ENCODE measurements at regions not wholly inside any gene's neighbourhood (a gene's known extent, or its start where the extent isn't known, plus 50 kb on each side); places are given as distances from the start of the nearest gene placed in this dataset.

DNA sequence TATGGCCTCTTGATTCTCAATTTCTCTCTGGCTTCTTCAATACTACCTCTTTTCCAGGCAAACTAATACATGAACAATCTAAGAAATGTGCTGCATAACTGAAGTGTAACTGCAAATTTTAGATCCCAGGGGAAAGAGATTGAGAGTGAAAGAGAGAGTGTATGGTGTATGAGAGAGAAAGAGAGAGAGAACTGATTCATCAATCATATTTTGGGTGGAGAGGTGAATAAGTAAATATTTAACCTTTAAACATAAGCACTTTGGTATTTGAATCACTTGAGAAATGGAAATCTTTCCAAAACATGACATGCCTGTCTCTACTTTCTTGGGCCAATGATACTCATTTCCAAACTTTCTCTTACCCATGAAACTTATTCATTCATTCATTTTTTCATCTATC lies 147.2 kb upstream of the DIPK2B start:
- DNase-seq: no peak

DNA sequence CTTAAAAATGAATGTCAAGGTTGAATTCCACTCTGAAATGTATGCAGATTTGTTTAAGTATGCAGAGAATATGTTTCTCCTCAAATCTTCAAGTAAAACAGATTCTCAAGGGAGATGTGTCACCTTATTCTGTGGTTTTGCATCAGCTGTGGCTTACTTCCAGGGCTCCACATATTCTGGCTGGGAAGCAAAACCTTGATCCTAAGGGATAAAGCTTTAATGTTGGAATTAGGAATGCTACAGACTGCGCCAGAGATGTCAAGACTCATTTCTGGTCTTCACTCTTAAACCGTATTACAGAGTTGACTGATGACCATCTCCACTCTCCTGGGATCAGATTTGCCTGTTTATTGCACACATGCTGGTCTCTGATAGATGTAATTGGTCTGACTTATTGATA lies 143.9 kb upstream of the DIPK2B start:
- no peak for DNase-seq

DNA sequence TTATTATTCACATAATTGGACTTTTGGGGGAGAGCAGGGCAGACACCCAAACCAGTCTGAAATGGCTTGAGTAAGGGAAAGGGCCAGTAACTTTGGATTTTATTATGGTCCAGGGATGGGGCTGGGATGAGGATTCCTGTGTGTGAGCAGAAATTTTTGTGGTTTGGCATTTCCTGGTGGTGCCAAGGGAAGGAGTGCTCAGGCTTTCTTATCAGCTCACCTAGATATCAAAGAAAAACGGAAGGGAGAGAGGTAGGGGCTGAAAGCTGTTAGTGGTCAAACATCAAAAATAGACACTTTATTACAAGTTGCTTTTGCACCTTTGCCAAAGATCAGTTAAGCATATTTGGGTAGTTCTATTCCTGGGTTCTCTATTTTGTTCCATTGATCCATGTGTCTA lies 128.5 kb upstream of the DIPK2B start:
- DNase-seq: no peak

DNA sequence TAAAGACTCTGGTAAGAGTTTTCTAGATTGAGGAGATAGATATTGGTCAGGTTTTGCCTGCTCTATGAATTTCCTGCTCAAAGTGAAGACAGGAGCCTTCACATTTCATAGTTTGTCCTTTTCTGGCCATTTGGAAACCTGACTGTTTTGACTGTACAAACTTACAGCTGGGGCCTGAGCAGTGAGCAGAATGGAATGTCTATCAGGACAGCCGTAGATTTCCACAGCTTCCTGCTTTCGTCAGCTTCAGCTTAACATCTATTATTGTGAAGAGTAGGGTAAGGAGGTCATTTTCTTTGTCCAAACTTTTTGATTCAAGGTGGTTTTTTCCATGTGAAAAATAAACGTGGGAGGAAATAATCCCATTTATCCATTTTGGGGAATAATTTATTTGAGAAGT lies 124.3 kb upstream of the DIPK2B start:
- no peak for DNase-seq

DNA sequence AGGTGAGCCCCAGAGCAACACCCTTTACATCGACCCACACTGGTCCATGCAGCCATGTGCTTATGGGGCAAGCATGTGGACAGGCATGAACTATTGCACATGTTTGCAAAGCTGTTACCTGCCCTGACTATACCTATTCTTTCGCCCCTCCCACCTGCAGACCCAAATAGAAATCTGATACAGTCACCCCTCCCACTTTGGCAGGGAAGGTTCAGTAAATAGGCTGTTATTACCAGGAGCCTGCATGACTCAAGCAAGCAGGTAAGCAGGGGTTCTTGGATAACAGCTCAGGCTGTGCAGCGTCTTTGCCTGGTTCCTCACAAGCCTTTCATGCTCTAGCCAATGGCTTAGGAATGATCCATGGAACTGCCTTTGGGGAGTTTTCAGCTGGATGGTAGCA lies 122.7 kb upstream of the DIPK2B start:
- no peak for DNase-seq

DNA sequence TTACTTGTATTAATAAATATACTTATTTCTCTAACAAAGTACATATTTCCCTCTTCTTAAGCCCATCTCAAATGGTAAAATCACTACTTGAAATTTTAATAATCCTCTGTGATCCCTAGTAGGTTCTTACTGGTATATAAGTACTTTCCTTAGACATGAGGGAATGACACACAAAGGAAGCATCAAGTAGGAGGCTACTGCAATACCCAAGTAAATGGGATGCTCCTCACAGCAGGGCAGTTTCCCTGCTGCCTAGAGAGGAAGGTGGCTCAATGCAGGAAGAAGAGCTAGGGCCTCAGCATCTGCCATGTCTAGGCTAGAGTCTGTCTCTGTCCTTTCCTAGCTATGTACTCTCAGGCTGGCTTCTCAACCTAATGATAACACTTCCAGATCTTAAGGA lies 122.1 kb upstream of the DIPK2B start:
- no peak for DNase-seq

DNA sequence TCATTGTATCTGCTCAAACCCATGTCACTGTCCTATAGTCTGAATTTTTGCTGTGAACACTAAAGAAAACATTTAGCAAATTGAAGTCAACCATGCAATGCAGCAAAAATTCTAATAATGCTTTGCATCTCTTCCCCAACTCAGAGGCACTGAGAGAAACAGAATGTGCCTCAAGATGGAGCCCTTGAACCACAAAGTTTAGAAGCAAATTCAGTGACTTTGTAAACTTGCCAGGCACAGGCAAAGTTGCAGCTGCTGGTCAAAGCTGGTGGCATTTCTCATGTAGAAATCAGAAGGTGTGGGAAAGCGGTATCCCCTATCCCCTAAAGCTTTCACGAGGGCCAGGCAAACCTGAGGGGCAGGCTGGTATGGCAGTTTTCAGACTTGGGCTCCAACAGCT lies 121.7 kb upstream of the DIPK2B start:
- no peak for DNase-seq

DNA sequence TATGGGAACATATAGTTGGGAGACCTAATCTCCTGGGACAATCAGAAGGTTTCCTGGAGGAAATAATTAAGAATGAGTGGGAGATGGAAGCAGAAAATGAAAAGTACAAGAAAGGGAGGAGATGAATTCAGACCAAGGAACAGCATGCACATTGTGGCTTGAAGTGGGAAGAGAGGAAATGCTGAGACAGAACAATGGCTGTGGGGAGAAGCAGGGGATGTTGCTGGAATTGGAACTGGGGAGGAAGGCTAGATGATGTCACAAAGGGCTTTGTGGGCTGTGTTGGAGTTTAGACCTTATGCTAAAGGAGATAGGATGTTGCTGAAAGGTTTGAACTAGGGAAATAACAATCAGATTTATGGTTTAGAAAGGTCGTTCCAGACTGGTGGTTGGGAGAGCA lies 119.5 kb upstream of the DIPK2B start:
- no peak for DNase-seq

DNA sequence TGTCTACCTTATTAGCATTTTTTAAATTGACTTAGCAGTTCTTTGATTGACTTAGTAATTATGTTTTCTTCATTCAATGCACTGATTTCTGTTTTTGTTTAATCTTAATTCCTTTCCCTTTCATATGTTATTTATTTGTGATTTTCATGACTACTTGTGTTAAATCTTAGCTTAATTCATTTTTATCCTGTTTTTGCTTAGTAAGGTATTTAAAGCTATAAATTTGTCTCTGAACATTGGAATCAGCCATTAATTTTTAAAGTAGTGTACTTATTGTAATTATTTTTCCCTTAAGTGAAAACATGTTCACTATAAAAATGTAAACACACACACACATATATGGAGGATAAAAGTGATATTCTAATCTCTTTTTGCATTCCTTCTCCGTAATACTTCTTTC lies 109.1 kb upstream of the DIPK2B start:
- no peak for DNase-seq

DNA sequence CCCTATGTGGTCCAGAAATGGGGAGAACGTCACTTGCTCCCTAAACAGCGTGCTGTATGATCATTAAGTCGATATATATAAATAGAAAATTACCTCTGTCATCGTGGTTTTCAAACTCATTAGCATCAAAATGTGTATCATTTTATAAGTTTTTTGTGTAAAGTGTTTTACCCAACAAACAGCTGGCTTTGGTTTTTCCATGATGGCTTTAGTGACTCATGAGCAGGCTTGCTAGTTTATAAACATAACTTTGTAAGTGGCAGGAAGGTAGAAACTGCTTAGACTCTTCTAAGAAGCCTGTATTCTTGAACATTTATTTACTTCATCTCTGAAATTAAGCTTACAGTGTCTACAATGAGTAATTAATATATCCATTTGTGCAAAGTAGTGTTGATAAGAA lies 108.4 kb upstream of the DIPK2B start:
- DNase-seq: no peak

DNA sequence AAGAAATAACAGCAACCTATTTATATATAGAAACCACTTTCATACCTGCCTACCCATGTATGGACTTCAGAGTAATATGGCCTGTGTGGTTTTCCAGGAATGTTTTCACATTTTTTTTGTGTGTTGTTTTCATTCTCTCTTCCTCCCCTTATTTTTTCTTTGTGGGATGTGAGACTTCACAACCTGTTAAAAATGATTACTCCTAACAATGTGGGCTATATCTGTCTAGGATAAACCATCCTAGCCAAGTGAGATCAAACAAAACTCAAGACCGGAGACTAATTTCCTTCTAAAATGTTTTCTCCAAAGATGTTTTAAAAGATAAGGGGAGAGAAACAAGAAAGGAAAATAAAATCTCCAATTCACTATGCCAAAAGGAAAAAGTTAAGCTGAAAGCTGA lies 106.1 kb upstream of the DIPK2B start:
- DNase-seq: no peak

DNA sequence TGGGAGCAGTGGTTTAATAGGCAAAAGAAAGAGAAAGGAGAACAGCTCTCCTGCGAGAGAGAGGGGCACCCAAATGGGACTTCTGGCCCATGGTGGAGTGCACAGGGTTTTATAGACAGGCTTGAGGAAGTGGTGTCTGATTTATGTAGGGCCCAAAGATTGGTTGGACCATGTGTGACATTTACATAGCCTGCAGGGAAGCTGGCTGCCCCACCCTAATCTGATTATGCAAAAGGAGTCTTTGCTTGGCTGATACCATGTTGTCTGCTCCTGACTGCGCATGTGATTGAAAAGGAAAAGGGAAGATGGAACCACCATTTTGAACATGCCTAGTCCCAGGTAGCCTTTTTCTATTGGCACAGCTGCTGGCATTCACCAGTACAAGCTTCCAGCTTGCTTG lies 100.0 kb upstream of the DIPK2B start:
- DNase-seq: no peak

DNA sequence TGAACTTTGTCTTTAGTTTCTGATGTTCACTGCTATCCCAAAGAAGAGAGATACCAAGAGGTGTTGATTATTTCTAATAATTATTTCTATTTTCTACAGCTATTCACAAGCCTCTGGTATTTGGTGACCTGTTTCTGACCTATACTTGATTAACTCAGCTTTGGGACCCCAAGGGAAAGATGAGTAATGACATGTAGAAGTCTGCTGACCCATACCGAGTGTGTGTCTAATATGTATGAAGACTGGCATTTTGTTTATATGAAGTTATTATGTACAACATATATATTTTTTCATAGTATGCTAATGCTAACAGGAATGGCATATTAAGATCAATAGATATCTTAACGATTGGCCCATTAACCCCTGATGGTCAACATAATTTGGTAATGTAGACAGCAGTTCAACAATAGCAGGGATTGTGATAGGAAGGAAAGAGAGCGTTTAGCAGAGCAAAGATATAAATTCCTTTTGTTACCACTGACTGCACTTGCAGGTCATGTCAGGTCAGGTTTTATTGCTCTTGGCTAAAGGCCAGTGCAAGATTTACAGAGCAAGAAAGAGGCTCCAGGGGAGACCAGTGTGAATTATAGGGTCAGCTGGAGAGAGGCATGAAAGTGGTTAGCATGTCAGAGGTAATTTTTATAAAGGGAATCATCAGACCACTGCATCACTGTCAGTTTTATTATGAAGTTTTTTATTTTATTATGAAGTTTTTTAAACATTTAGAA lies 94.7 kb upstream of the DIPK2B start:
- peak; percentile 20 for DNase-seq

DNA sequence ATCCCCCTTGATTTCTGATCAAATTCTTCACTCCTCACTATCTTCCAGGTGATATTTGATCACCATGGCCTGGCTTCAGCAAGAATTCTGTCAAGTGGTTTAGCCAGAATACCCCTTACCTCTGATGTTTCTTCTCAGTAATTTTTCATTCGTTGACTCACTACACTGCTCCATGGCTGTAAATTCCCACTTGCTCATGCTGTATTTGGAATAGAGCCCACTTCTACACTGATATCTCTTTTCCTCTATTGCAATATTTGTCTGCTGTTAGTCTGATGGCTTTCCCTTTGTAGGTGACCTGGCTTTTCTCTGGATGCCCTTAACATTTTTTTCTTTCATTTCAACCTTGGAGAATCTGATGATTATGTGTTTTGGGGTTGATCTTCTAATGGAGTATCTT lies 73.9 kb upstream of the DIPK2B start:
- no peak for DNase-seq

DNA sequence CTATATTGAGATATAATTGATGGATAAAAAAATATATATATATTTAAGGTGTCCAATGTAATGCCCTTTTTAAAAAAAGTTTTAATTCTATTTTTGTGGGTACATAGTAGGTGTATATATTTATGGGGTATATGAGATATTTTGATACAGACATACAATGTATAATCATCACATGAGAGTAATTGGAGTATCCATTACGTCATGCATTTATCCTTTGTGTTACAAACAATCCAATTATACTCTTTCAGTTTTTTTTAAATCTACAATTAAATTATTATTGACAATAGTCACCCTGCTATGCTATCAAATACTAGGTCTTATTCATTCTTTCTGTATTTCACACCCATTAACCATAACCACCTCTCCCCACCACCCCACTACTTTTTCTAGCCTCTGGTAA lies 66.3 kb upstream of the DIPK2B start:
- DNase-seq: no peak

DNA sequence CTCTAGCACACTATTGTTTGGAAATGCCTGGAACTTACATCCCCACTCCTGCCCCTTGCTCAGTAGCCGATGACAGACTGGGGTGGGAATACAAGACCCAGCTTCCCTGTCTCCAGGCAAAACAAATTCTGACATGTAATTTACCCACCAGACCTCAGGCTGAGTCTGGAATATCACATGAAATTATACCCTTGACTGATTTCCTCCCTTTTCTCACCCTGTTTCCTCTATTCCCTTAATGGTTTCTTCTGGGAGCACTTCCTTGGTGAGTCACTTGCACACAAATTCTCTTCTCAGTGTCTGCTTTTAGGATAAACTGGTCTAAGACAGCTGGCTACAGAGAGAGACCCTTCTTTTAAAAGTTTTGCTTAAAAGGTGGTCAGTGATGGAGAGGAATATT lies 65.8 kb upstream of the DIPK2B start:
- DNase-seq: no peak

DNA sequence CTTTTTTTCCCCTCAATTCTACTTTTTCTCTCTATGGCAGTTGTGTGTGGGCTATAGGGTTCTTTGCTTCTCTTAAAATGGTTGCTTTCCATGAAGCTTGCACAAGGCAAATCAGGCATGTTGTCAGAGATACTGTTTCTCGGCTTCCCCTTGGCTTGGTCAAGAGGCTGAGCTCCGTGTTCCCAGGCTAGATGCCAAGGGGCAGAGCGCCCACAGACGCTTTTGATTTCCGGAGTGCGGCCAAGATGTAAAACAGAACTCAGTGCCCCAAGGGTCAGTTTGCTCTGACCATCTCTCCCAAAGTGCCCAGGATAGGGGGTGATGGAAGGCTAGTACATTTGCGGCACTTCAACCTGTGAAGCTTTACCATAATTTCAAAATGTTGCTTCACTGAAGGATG lies 64.2 kb upstream of the DIPK2B start:
- no peak for DNase-seq

DNA sequence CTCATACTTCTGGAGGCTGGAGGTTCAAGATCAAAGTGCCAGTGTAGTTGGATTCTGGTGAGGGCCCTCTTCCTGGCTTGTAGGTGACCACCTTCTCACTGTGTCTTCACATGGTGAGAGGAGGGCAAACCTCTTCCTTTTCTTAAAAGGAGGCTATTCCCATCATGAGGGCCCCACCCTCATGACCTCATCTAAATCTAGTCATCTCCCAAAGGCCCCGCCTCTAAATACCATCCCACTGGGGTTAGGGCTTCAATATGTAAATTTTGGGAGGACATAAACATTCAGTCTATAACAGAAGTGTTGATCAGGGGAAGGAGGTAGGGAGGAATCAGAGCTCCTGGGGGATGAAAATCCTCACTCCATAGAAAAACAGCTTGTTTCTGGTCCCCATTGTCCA lies 60.8 kb upstream of the DIPK2B start:
- no peak for DNase-seq

DNA sequence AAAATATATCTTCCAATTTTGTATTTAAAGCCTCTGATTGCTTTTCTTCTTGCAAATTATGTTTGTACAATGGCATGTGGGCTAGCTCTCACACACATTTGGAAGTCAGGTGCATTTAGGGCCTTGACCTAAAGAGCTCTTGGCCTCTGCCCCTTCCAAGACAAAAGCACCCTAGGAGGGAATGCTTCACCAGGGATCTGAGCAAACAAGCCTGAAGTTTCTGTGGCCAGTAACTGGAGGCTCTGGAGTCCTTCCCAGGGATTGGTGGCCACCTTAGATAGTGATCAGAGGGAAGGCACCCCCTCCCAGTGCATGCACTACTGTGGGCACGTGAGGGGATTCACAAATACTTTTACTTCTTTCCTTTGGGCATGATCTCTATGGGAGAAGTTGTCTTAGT lies 60.3 kb upstream of the DIPK2B start:
- no peak for DNase-seq

DNA sequence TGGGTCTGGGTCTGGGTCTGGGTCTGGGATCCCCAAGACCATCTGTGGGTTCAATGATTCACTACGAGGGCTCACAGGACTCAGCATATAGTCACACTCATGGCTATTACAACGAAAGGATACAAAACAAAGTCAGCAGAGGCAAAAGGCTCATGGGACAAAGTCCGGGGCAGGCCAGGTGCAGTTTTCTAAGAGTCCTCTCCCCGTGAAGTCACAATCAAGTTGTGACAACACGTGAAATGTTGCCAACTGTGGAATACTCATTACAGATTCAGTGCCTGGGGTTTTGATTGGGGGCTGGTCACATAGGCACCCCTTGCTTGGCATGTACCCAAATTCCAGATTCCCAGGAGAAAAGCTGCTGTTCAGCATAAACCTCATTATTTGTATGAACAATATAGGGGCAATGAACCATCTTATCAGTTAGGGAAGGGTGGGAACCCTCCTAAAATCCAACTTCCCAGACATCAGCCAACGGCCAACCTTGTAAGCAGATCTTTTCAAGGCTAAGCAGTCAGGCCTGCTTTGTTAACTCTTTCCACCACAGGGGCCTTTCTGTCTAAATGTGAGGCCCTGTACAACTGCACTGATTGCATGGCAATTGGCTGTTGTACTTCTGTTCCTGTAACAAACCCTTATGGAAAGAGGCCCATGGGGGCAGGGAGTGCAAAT lies 58.2 kb upstream of the DIPK2B start:
- no peak for DNase-seq
